H1 (cell line): ENCODE measurements at regions not wholly inside any gene's neighbourhood (a gene's known extent, or its start where the extent isn't known, plus 50 kb on each side); places are given as distances from the start of the nearest gene placed in this dataset.

ENCODE experiments used
- CEBPB ChIP-seq: IDR thresholded peaks from 2 replicates; pipeline ENCODE4 v1.6.1; 2012; ENCODE audit warnings: low read depth, low read length
- EGR1 ChIP-seq: IDR thresholded peaks from 2 replicates; pipeline ENCODE4 v1.6.1; 2011; ENCODE audit warnings: low read depth, low read length, borderline replicate concordance
- EZH2 ChIP-seq: fragments of 200-600 bp; sonication (generic); IDR thresholded peaks from 2 replicates; pipeline ENCODE4 v1.7.1; 2012; ENCODE audit warnings: low read depth, mild to moderate bottlenecking, moderate library complexity, low read length, inconsistent platforms; ENCODE audit not compliant: severe bottlenecking
- POLR2AphosphoS5 ChIP-seq: IDR thresholded peaks from 2 replicates; pipeline ENCODE4 v1.6.1; 2011; ENCODE audit warnings: low read depth, low read length
- RAD21 ChIP-seq, 2 experiments: IDR thresholded peaks in 1 of 2; conservative IDR thresholded peaks in 1 of 2; 2 replicates each; pipeline ENCODE4 v1.6.1; 2011; ENCODE audit warnings: low read depth in 2 of 2, low read length in 2 of 2, improper control_type of control experiment in 1 of 2, inconsistent platforms in 1 of 2, mild to moderate bottlenecking in 1 of 2, moderate library complexity in 1 of 2
- TAF1 ChIP-seq: IDR thresholded peaks from 2 replicates; pipeline ENCODE4 v1.6.1; 2011; ENCODE audit warnings: mild to moderate bottlenecking, low read depth, low read length
- TF ChIP-seq, protein P1 (sequence below), 3 experiments: IDR thresholded peaks; 1 replicate in 2 of 3; 2 replicates in 1 of 3; pipeline versions ENCODE4 v1.5.1 to v1.6.1; 2011; ENCODE audit warnings: low read length in 3 of 3, mild to moderate bottlenecking in 3 of 3, inconsistent platforms in 2 of 3, low read depth in 1 of 3, moderate library complexity in 1 of 3; ENCODE audit not compliant: insufficient read depth in 1 of 3; ENCODE audit errors: control extremely low read depth in 1 of 3

DNA sequence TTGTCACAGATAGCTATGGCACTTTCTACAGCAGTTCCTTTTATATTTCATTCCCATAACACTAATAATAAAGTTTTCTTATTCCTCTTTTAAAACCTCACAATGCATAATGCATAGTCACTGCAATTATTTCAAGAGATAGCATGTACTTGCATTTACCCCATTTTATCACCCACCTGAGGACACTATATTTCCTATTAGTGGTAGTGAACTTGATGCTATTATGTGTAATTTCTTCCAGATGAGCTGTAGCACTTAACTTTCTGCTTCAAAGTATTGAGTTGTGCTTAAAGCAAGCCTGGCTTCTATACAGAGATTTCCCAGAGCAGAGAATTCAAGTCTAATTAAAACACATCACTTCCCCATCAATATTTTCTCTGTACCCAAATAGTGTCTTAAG, 461.1 kb downstream of the HTR7 start:
- no peak for TF ChIP-seq POLR2AphosphoS5
- no peak for TF ChIP-seq EGR1
- TF ChIP-seq, protein P1, sequence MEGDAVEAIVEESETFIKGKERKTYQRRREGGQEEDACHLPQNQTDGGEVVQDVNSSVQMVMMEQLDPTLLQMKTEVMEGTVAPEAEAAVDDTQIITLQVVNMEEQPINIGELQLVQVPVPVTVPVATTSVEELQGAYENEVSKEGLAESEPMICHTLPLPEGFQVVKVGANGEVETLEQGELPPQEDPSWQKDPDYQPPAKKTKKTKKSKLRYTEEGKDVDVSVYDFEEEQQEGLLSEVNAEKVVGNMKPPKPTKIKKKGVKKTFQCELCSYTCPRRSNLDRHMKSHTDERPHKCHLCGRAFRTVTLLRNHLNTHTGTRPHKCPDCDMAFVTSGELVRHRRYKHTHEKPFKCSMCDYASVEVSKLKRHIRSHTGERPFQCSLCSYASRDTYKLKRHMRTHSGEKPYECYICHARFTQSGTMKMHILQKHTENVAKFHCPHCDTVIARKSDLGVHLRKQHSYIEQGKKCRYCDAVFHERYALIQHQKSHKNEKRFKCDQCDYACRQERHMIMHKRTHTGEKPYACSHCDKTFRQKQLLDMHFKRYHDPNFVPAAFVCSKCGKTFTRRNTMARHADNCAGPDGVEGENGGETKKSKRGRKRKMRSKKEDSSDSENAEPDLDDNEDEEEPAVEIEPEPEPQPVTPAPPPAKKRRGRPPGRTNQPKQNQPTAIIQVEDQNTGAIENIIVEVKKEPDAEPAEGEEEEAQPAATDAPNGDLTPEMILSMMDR (IDR thresholded peaks at IDR 0.05; ENCODE audit: control extremely low read depth in 1 of 3, insufficient read depth in 1 of 3, low read depth in 1 of 3, low read length in 3 of 3): no peak
- no peak for TF ChIP-seq TAF1
- no peak for TF ChIP-seq EZH2
- TF ChIP-seq CEBPB: no peak
- TF ChIP-seq RAD21 (IDR thresholded peaks at IDR 0.05 in 1 of 2, conservative IDR thresholded peaks at IDR 0.05 in 1 of 2; ENCODE audit: low read depth in 2 of 2, low read length in 2 of 2): no peak
